ENCODE measurements at regions not wholly inside any gene's neighbourhood (a gene's known extent, or its start where the extent isn't known, plus 50 kb on each side); places are given as distances from the start of the nearest gene placed in this dataset.
"Not testable (repeated sequence)": the region's sequence is repeated elsewhere in the genome, so short reads cannot be mapped to it uniquely, and the experiment has no call there.

DNA sequence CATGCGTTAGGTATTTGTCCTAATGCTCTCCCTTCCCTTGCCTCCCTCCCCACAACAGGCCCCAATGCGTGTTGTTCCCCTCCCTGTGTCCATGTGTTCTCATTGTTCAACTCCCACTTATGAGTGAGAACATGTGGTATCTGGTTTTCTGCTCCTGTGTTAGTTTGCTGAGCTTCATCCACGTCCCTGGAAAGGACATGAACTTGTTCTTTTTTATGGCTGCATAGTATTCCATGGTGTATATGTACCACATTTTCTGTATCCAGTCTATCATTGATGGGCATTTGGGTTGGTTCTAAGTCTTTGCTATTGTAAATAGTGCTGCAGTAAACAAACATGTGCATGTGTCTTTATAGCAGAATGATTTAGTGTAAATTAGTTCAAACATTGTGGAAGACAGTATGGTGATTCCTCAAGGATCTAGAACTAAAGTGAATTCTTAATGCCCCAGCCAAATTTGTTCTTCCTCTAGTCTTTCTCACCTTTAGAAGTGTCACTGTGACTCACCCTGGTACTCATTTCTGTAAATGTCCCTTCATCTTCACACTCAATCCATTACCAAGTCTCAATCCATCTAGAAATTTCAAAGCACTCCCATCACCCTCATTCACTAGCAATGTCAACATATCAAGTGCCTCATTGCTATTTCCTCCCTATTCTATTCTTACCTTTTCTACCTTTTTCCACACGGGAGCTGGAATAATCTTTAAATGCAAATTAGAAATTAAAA, 123.9 kb downstream of the MREG start:
- in situ Hi-C loops (cut with HindIII; ENCODE audit: low pct_unique_long_range_greater_than_20kb, low sequenced_read_pairs); DNase-seq (ENCODE audit: low read depth in 1 of 2, low spot score in 1 of 2): not testable (repeated sequence)

DNA sequence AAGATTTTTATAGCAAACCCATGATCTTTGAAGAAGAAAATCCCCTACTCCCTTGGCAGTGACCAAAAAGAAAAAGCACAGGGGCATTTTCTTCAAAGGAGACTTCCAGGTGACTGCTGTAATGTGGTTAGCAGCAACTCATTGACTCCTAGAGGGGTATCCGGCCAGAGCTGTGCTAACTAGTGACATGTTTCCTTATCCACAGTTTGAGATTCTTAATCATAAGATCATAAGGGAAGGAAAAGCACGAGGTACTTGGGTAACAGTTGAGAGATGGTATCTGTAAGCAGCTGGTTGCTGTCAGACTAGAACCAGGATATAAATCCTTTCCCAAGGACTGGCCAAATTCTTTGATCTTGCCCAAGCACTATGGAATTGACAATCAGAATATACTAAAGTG, 124.7 kb downstream of the MREG start:
- no peak for TF ChIP-seq JUND (IDR thresholded peaks at IDR 0.05; ENCODE audit: low read depth)
- DNase-seq (ENCODE audit: low read depth in 1 of 2, low spot score in 1 of 2) = no peak
- in situ Hi-C loops (cut with HindIII; ENCODE audit: low pct_unique_long_range_greater_than_20kb, low sequenced_read_pairs) = no loop called here

DNA sequence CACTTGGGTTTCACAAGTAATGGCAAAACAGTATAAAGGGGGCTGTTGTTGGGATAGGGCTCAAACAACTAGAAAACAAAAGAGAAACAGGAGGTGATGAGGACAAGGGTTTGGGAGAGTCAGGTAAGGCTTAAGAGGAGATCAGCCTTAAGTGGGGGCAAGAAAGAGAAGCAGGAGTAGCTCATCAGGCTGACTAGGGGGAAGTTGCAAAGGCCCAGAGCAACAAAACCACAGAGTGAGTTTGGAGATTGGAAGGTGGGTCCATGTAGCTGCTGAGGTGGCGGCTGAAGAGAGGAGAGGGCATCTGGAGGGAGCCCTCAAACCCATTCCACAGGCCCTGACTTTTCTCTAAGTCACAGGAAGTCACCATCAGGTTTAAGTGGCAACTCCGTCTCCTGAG, 126.0 kb downstream of the MREG start:
- no peak for TF ChIP-seq JUND (IDR thresholded peaks at IDR 0.05; ENCODE audit: low read depth)
- in situ Hi-C loops (cut with HindIII; ENCODE audit: low pct_unique_long_range_greater_than_20kb, low sequenced_read_pairs) = no loop called here
- DNase-seq (ENCODE audit: low read depth in 1 of 2, low spot score in 1 of 2) = no peak

DNA sequence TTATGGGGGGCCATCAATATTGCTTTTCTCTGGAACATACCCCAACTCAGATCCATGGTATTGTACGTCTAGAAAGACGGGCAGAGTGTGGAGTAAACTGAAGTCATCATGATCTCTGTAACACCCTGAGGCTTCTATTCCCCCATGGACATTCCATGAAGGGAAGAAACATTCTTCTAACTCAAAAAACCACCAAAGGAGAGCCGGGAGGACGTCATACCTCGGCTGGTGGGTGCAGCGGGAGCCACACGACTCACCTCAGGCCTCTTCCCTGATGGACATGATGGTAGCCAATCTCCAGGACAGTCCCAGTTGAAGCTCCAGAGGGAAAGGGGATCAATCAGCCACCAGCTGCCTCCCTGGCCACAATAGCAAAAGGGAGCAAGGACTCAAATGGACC, 127.3 kb downstream of the MREG start:
- DNase-seq (ENCODE audit: low read depth in 1 of 2, low spot score in 1 of 2) = no peak
- no peak for TF ChIP-seq JUND (IDR thresholded peaks at IDR 0.05; ENCODE audit: low read depth)
- in situ Hi-C loops (cut with HindIII; ENCODE audit: low pct_unique_long_range_greater_than_20kb, low sequenced_read_pairs) = no loop called here

DNA sequence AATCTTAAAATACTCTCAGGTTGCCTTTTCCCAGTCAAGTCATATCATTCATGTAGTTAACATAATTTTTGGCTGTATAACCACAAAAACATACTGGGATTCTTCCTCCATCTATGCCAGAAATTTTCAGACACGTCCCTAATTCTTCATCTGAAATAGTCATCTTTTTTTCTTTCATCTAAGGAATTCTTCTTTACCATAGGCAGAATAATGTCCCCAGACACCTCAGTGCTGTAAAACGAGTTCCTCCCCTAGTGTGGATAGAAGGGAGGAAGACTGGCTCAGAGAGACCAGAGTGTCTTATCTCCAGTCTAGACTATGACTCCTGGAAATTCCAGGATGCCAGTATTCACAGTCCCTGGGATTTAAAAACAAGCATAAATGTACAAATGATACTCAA, 127.8 kb downstream of the MREG start:
- TF ChIP-seq JUND (IDR thresholded peaks at IDR 0.05; ENCODE audit: low read depth) = no peak
- in situ Hi-C loops (cut with HindIII; ENCODE audit: low pct_unique_long_range_greater_than_20kb, low sequenced_read_pairs) = no loop called here

DNA sequence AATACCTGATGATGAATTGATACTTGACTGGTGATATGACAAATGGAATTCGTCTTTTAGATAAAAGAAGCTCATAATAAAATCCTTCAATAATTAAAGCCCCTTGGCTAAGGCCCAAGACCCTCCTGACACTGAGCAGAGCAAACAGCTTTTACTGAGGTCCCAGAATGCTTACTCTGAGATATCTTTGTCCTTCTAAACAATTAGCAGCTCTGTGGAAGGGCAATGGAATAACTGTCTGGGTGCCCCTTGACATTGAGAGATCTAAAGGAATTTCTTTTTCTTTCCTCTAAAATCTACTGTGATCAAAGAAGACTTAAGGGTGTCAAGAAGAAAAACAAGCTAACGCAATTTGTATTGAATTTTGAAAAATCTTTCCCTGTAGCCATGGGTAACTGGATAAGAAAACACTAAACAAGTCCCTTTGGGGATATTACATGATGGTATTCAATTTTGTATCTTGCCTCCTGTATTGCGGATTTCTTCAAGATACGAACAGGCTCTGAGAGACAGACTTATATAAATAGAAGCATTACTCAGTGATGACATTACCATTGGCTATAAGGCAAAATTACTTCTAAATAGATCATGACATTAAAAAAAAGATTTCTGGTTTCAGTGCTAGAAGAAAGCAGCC, 128.8 kb downstream of the MREG start:
- no peak for TF ChIP-seq JUND (IDR thresholded peaks at IDR 0.05; ENCODE audit: low read depth)
- DNase-seq (ENCODE audit: low read depth in 1 of 2, low spot score in 1 of 2) = no peak
- in situ Hi-C loops (cut with HindIII; ENCODE audit: low pct_unique_long_range_greater_than_20kb, low sequenced_read_pairs) = no loop called here

More for the DNA sequence above, 127.8 kb downstream of the MREG start:
- DNase-seq (ENCODE audit: low read depth in 1 of 2, low spot score in 1 of 2) = no peak

DNA sequence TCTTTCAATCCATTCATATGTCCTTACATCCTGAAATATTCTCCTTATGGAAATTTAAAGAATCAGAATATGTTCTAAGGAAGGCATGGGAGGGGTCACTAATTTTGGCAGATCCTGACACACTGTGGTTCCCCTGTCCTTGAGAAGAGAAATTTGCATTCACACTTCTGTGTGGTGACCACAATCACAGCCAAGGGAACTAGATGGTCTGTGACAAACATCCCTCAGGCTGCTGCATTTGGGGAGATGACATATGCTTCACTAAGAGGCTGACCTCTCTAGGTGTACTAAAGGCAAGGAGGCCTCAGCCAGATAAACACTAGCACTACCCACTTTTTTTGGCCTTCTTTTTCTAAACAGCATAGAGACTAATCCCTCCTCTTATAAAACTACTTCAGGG, 129.6 kb downstream of the MREG start:
- no peak for TF ChIP-seq JUND (IDR thresholded peaks at IDR 0.05; ENCODE audit: low read depth)
- DNase-seq (ENCODE audit: low read depth in 1 of 2, low spot score in 1 of 2) = no peak
- in situ Hi-C loops (cut with HindIII; ENCODE audit: low pct_unique_long_range_greater_than_20kb, low sequenced_read_pairs) = no loop called here

DNA sequence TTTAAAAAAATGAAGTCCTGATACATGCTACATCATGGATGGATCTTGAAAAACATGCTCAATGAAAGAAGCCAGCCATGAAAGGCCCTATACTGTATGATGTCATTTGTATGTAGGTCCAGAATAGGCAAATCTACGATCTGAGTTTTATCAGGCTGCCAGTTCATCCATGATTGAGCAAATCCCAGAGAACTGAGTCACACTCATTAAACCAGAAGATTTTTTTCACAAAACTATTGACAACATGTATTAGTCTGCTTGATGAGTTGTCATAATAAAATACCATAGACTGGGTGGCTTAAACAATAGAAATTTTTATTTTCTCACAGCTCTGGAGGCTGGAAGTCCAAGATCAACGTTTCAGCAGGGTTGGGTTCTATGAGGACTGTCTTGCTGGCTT, 130.7 kb downstream of the MREG start:
- TF ChIP-seq JUND (IDR thresholded peaks at IDR 0.05; ENCODE audit: low read depth) = no peak
- DNase-seq (ENCODE audit: low read depth in 1 of 2, low spot score in 1 of 2) = no peak
- in situ Hi-C loops (cut with HindIII; ENCODE audit: low pct_unique_long_range_greater_than_20kb, low sequenced_read_pairs) = no loop called here

DNA sequence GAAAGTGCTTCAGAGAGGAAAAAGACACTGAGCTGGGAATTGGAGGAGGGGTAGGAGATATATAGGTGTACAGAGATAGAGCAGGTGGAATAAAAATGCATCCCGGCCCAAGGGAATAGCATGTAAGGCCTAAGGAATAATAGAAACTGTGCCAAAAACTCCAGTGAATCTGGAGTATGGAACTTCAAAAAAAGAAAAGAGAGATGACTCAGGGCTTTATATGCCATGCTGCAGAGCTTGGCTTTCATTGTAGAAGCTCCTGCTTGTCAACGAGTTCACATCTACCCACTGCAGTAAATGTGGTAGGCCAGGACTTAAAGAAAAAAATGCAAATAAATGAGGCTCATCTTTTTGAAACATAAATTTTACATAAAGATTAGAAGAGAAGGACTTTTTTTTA, 131.8 kb downstream of the MREG start:
- DNase-seq (ENCODE audit: low read depth in 1 of 2, low spot score in 1 of 2) = no peak
- TF ChIP-seq JUND (IDR thresholded peaks at IDR 0.05; ENCODE audit: low read depth) = no peak
- in situ Hi-C loops (cut with HindIII; ENCODE audit: low pct_unique_long_range_greater_than_20kb, low sequenced_read_pairs) = no loop called here

DNA sequence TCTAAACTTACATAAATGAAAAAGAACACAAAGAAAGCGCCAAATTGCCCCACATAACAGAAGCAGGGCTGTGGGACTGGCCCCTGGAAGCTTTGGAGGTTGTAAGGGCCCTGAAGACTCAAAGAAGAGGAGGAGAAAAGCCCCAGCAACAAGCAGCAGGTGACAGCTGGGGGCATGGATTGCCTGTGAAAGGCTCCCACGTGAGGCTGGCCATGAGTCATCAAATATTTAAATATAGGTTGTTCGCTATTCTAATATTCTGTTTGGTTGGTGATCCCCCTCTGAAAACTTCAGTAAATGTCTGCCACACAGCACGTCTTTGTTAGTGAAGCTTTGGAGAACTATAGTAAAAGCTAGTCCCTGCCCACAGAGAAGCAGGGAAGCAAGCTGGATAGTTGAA, 132.4 kb downstream of the MREG start:
- no peak for DNase-seq (ENCODE audit: low read depth in 1 of 2, low spot score in 1 of 2)
- in situ Hi-C loops (cut with HindIII; ENCODE audit: low pct_unique_long_range_greater_than_20kb, low sequenced_read_pairs) = no loop called here
- no peak for TF ChIP-seq JUND (IDR thresholded peaks at IDR 0.05; ENCODE audit: low read depth)

DNA sequence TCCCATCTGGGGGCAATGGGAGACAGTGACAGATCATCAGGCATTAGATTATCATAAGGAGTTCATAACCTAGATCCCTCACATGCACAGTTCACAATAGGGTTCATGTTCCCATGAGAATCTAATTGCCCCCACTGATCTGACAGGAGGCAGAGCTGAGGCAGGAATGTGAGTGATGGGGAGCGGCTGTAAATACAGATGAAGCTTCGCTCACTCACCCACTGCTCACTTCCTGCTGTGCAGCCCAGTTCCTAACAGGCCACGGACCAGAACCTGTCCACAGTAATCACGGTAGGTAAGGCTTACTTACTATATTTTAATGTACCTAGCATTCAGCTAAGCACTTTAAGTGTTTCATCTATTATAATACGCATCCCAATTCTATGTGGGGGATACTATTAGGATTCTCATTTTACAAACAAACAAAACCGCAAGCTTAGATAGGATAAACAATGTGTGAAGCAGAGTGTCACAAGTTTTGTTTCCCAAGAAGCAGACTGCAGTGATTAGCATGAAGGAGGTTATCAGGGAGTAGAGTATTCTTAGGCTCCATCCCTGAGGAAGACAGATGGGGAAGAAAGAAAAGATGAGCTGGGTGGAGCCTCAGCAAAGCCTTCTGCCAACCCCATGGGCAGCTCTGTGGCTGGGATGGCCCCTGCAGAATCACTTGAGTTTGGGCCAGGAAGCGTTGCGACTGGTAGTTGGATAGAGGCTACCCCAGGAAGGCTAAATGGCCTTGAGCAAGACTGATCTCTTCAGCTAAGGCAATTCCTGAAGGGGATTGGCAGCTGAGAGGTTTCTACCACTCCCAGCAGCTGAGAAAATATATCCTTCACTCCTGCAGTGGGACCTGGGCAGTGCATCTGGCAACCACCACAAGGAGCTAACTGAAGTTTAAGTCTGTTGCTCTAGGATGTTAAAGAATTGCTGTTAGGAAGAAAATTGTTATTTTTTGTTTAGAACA, 133.1 kb downstream of the MREG start:
- no peak for TF ChIP-seq JUND (IDR thresholded peaks at IDR 0.05; ENCODE audit: low read depth)

DNA sequence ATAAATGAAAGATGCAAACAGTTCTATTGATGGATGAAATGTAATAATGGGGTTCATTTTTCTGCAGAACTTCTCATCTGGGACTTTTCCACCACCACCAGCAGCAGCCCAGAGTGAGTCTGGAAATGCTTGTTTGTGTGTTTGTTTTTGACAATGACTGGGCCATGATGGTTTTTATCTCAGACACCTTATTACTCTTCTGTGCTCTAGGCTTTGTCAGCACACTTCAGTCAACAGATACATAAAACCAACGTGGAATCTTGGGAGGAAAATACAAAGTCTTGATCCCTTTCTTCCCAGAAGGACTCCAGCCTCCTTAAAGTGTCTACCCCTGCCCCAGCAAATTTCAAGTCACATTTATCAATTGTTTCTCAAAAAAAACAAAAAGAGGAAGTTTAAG, 134.0 kb downstream of the MREG start:
- DNase-seq (ENCODE audit: low read depth in 1 of 2, low spot score in 1 of 2) = no peak
- no peak for TF ChIP-seq JUND (IDR thresholded peaks at IDR 0.05; ENCODE audit: low read depth)
- in situ Hi-C loops (cut with HindIII; ENCODE audit: low pct_unique_long_range_greater_than_20kb, low sequenced_read_pairs) = no loop called here

More for the DNA sequence above, 133.1 kb downstream of the MREG start:
- DNase-seq (ENCODE audit: low read depth in 1 of 2, low spot score in 1 of 2) = no peak
- in situ Hi-C loops (cut with HindIII; ENCODE audit: low pct_unique_long_range_greater_than_20kb, low sequenced_read_pairs) = no loop called here

All from T47D (cell line).